ENCODE measurements at regions not wholly inside any gene's neighbourhood (a gene's known extent, or its start where the extent isn't known, plus 50 kb on each side); places are given as distances from the start of the nearest gene placed in this dataset.
"Not testable (repeated sequence)": the region's sequence is repeated elsewhere in the genome, so short reads cannot be mapped to it uniquely, and the experiment has no call there.

GRCh38 chr2:224155896-224156295 lies 116.8 kb upstream of the SERPINE2 start:
- POLR2A ChIA-PET = no interaction called here
- H3K9me3 Mint-ChIP-seq = no peaks in the 10 kb centered on the region
- no peak overlapping the region for H3K4me3 Mint-ChIP-seq
- ATAC-seq (ENCODE audit: low read depth) (no peak), DNase-seq (no peak)
- H3K36me3 Mint-ChIP-seq = no peaks in the 10 kb centered on the region
- H3K27me3 Mint-ChIP-seq = no peaks in the 10 kb centered on the region
- no peak overlapping the region for H3K27ac Mint-ChIP-seq
- no peaks in the 10 kb centered on the region for H3K4me1 Mint-ChIP-seq

- H3K27me3 Mint-ChIP-seq = no peaks in the 10 kb centered on the region
- no peaks in the 10 kb centered on the region for H3K36me3 Mint-ChIP-seq
- ATAC-seq (ENCODE audit: low read depth) (no peak), DNase-seq (no peak)
- POLR2A ChIA-PET = no interaction called here
- no peaks in the 10 kb centered on the region for H3K9me3 Mint-ChIP-seq
- no peak overlapping the region for H3K4me3 Mint-ChIP-seq
- no peaks in the 10 kb centered on the region for H3K4me1 Mint-ChIP-seq
- H3K27ac Mint-ChIP-seq = no peak overlapping the region
These were observed 116.3 kb upstream of the SERPINE2 start for GRCh38 chr2:224155371-224155770.

GRCh38 chr2:224151680-224152310 lies 112.7 kb upstream of the SERPINE2 start:
- Mint-ChIP-seq H3K36me3 (no peaks in the 10 kb centered on the region), H3K27me3 (no peaks in the 10 kb centered on the region), H3K27ac (no peak overlapping the region), H3K4me3 (no peak overlapping the region), H3K9me3 (no peaks in the 10 kb centered on the region), H3K4me1 (no peaks in the 10 kb centered on the region)
- POLR2A ChIA-PET = no interaction called here
- DNase-seq (no peak), ATAC-seq (ENCODE audit: low read depth) (no peak)

- no peaks in the 10 kb centered on the region for H3K9me3 Mint-ChIP-seq
- no peak overlapping the region for H3K4me3 Mint-ChIP-seq
- DNase-seq (no peak), ATAC-seq (ENCODE audit: low read depth) (no peak)
- peaks cover 1% of the 10 kb centered on the region for H3K27me3 Mint-ChIP-seq
- POLR2A ChIA-PET = no interaction called here
- no peaks in the 10 kb centered on the region for H3K36me3 Mint-ChIP-seq
- no peak overlapping the region for H3K27ac Mint-ChIP-seq
- H3K4me1 Mint-ChIP-seq = no peaks in the 10 kb centered on the region
These were observed 112.1 kb upstream of the SERPINE2 start for GRCh38 chr2:224151161-224151560.

GRCh38 chr2:224148058-224148457 lies 109.0 kb upstream of the SERPINE2 start:
- H3K27ac Mint-ChIP-seq; H3K36me3 Mint-ChIP-seq; H3K9me3 Mint-ChIP-seq; H3K4me3 Mint-ChIP-seq; H3K4me1 Mint-ChIP-seq; POLR2A ChIA-PET; DNase-seq; H3K27me3 Mint-ChIP-seq; ATAC-seq (ENCODE audit: low read depth): not testable (repeated sequence)

GRCh38 chr2:224147174-224147573 lies 108.1 kb upstream of the SERPINE2 start:
- ATAC-seq (ENCODE audit: low read depth) = no peak

GRCh38 chr2:224146356-224147160 lies 107.5 kb upstream of the SERPINE2 start:
- POLR2A ChIA-PET = no interaction called here
- DNase-seq (no peak), ATAC-seq (ENCODE audit: low read depth) (no peak)
- Mint-ChIP-seq H3K36me3 (no peaks in the 10 kb centered on the region), H3K9me3 (no peaks in the 10 kb centered on the region), H3K27me3 (peaks cover 13% of the 10 kb centered on the region), H3K27ac (no peak overlapping the region), H3K4me1 (no peaks in the 10 kb centered on the region), H3K4me3 (no peak overlapping the region)

More at GRCh38 chr2:224147174-224147573, 108.1 kb upstream of the SERPINE2 start:
- DNase-seq = no peak
- Mint-ChIP-seq H3K9me3 (no peaks in the 10 kb centered on the region), H3K27me3 (peaks cover 7% of the 10 kb centered on the region), H3K36me3 (no peaks in the 10 kb centered on the region), H3K4me3 (no peak overlapping the region), H3K4me1 (no peaks in the 10 kb centered on the region), H3K27ac (no peak overlapping the region)
- POLR2A ChIA-PET = no interaction called here

GRCh38 chr2:224145751-224146355 lies 106.8 kb upstream of the SERPINE2 start:
- Mint-ChIP-seq H3K9me3 (no peaks in the 10 kb centered on the region), H3K27ac (no peak overlapping the region), H3K4me3 (no peak overlapping the region)

GRCh38 chr2:224143526-224143925 lies 104.4 kb upstream of the SERPINE2 start:
- H3K36me3 Mint-ChIP-seq = no peaks in the 10 kb centered on the region
- no peaks in the 10 kb centered on the region for H3K9me3 Mint-ChIP-seq
- H3K27me3 Mint-ChIP-seq = peaks cover 21% of the 10 kb centered on the region
- no peak overlapping the region for H3K27ac Mint-ChIP-seq
- ATAC-seq (ENCODE audit: low read depth) (no peak), DNase-seq (no peak)
- H3K4me3 Mint-ChIP-seq = no peak overlapping the region
- POLR2A ChIA-PET = no interaction called here
- no peaks in the 10 kb centered on the region for H3K4me1 Mint-ChIP-seq

More at GRCh38 chr2:224145751-224146355, 106.8 kb upstream of the SERPINE2 start:
- Mint-ChIP-seq H3K36me3 (no peaks in the 10 kb centered on the region), H3K4me1 (no peaks in the 10 kb centered on the region), H3K27me3 (peaks cover 15% of the 10 kb centered on the region)
- ATAC-seq (ENCODE audit: low read depth) (no peak), DNase-seq (no peak)
- POLR2A ChIA-PET = no interaction called here

- DNase-seq (no peak), ATAC-seq (ENCODE audit: low read depth) (no peak)
- H3K9me3 Mint-ChIP-seq = no peaks in the 10 kb centered on the region
- H3K36me3 Mint-ChIP-seq = no peaks in the 10 kb centered on the region
- H3K4me3 Mint-ChIP-seq = no peak overlapping the region
- peaks cover 23% of the 10 kb centered on the region for H3K27me3 Mint-ChIP-seq
- H3K4me1 Mint-ChIP-seq = no peaks in the 10 kb centered on the region
- H3K27ac Mint-ChIP-seq = no peak overlapping the region
- POLR2A ChIA-PET = no interaction called here
These were observed 103.6 kb upstream of the SERPINE2 start for GRCh38 chr2:224142397-224143312.

GRCh38 chr2:224141304-224141703 lies 102.2 kb upstream of the SERPINE2 start:
- H3K36me3 Mint-ChIP-seq = no peaks in the 10 kb centered on the region

GRCh38 chr2:224137208-224137607 lies 98.1 kb upstream of the SERPINE2 start:
- Mint-ChIP-seq H3K27ac (peak overlapping the region; percentile 7), H3K4me1 (no peaks in the 10 kb centered on the region), H3K4me3 (no peak overlapping the region), H3K27me3 (peaks cover 19% of the 10 kb centered on the region), H3K9me3 (no peaks in the 10 kb centered on the region), H3K36me3 (no peaks in the 10 kb centered on the region)
- no peak for ATAC-seq (ENCODE audit: low read depth)
- POLR2A ChIA-PET = no interaction called here
- no peak for DNase-seq

More at GRCh38 chr2:224141304-224141703, 102.2 kb upstream of the SERPINE2 start:
- H3K4me3 Mint-ChIP-seq = no peak overlapping the region
- H3K27me3 Mint-ChIP-seq = peaks cover 23% of the 10 kb centered on the region
- ATAC-seq (ENCODE audit: low read depth) = no peak
- POLR2A ChIA-PET = no interaction called here
- H3K9me3 Mint-ChIP-seq = no peaks in the 10 kb centered on the region
- no peaks in the 10 kb centered on the region for H3K4me1 Mint-ChIP-seq
- no peak overlapping the region for H3K27ac Mint-ChIP-seq
- DNase-seq = no peak

- Mint-ChIP-seq H3K27me3 (peaks cover 13% of the 10 kb centered on the region), H3K4me1 (no peaks in the 10 kb centered on the region), H3K36me3 (no peaks in the 10 kb centered on the region), H3K27ac (no peak overlapping the region), H3K4me3 (no peak overlapping the region), H3K9me3 (no peaks in the 10 kb centered on the region)
- ATAC-seq (ENCODE audit: low read depth) = no peak
- DNase-seq = no peak
- POLR2A ChIA-PET = no interaction called here
These were observed 97.3 kb upstream of the SERPINE2 start for GRCh38 chr2:224136396-224136795.

Measured in activated naive CD8-positive, alpha-beta T cell treated with anti-CD3 and anti-CD28 coated beads, Interleukin-2, amount 10 ng/mL, durations not matched to agents 7 days and 5 days (primary cell).